ENCODE measurements at regions not wholly inside any gene's neighbourhood (a gene's known extent, or its start where the extent isn't known, plus 50 kb on each side); places are given as distances from the start of the nearest gene placed in this dataset.
"Not testable (repeated sequence)": the region's sequence is repeated elsewhere in the genome, so short reads cannot be mapped to it uniquely, and the experiment has no call there.

- DNase-seq, result not testable (repeated sequence)
These were observed 158.8 kb downstream of the CRLF2 start for GRCh38 chrX:1053600-1053999.

GRCh38 chrX:1053072-1053471, 159.4 kb downstream of the CRLF2 start:
- DNase-seq, result no peak

GRCh38 chrX:1052021-1052420, 160.4 kb downstream of the CRLF2 start:
- no peak for DNase-seq

- no peak for DNase-seq
These were observed 161.0 kb downstream of the CRLF2 start for GRCh38 chrX:1051421-1051820.

- no peak for DNase-seq
These were observed 166.7 kb downstream of the CRLF2 start for GRCh38 chrX:1045680-1046314.

GRCh38 chrX:1041091-1041490, 171.4 kb downstream of the CRLF2 start:
- DNase-seq, result no peak

GRCh38 chrX:1035931-1036330, 176.5 kb downstream of the CRLF2 start:
- not testable (repeated sequence) for DNase-seq

GRCh38 chrX:1035206-1035605, 177.2 kb downstream of the CRLF2 start:
- DNase-seq, result no peak

- no peak for DNase-seq
These were observed 177.7 kb downstream of the CRLF2 start for GRCh38 chrX:1034717-1035116.

GRCh38 chrX:1031521-1032430, 180.7 kb downstream of the CRLF2 start:
- DNase-seq, result no peak

- DNase-seq, result no peak
These were observed 183.0 kb downstream of the CRLF2 start for GRCh38 chrX:1029494-1029893.

- no peak for DNase-seq
These were observed 184.8 kb downstream of the CRLF2 start for GRCh38 chrX:1027680-1028079.

GRCh38 chrX:1027133-1027532, 185.3 kb downstream of the CRLF2 start:
- no peak for DNase-seq

GRCh38 chrX:1026263-1027015, 186.0 kb downstream of the CRLF2 start:
- no peak for DNase-seq

- DNase-seq, result no peak
These were observed 187.0 kb downstream of the CRLF2 start for GRCh38 chrX:1025413-1025812.

GRCh38 chrX:1023676-1024075, 188.8 kb downstream of the CRLF2 start:
- no peak for DNase-seq

GRCh38 chrX:1021314-1021993, 191.0 kb downstream of the CRLF2 start:
- not testable (repeated sequence) for DNase-seq

- no peak for DNase-seq
These were observed 191.7 kb downstream of the CRLF2 start for GRCh38 chrX:1020634-1021166.

- not testable (repeated sequence) for DNase-seq
These were observed 195.5 kb downstream of the CRLF2 start for GRCh38 chrX:1016926-1017325.

GRCh38 chrX:1016281-1016680, 196.2 kb downstream of the CRLF2 start:
- DNase-seq, result not testable (repeated sequence)

- no peak for DNase-seq
These were observed 199.7 kb downstream of the CRLF2 start for GRCh38 chrX:1012678-1013300.

GRCh38 chrX:1011691-1012283, 200.7 kb downstream of the CRLF2 start:
- no peak for DNase-seq
